ENCODE measurements at regions not wholly inside any gene's neighbourhood (a gene's known extent, or its start where the extent isn't known, plus 50 kb on each side); places are given as distances from the start of the nearest gene placed in this dataset.

GRCh38 chr6:84461461-84461860 is 234.0 kb upstream of the CEP162 start:
- no peak for DNase-seq

- DNase-seq, result no peak
Observed at GRCh38 chr6:84460491-84460890, 233.0 kb upstream of the CEP162 start.

GRCh38 chr6:84459401-84459800 is 232.0 kb upstream of the CEP162 start:
- no peak for DNase-seq

GRCh38 chr6:84458271-84458670 is 230.8 kb upstream of the CEP162 start:
- DNase-seq, result no peak

GRCh38 chr6:84457276-84457675 is 229.8 kb upstream of the CEP162 start:
- no peak for DNase-seq

GRCh38 chr6:84456803-84457202 is 229.4 kb upstream of the CEP162 start:
- DNase-seq, result no peak

- no peak for DNase-seq
Observed at GRCh38 chr6:84455511-84456029, 228.1 kb upstream of the CEP162 start.

- DNase-seq, result no peak
Observed at GRCh38 chr6:84453499-84453898, 226.1 kb upstream of the CEP162 start.

GRCh38 chr6:84450018-84450417 is 222.6 kb upstream of the CEP162 start:
- no peak for DNase-seq

- DNase-seq, result no peak
Observed at GRCh38 chr6:84449220-84449619, 221.8 kb upstream of the CEP162 start.

- no peak for DNase-seq
Observed at GRCh38 chr6:84448331-84448730, 220.9 kb upstream of the CEP162 start.

GRCh38 chr6:84447651-84448050 is 220.2 kb upstream of the CEP162 start:
- DNase-seq, result no peak

- no peak for DNase-seq
Observed at GRCh38 chr6:84445068-84445467, 217.6 kb upstream of the CEP162 start.

GRCh38 chr6:84442208-84442607 is 214.8 kb upstream of the CEP162 start:
- DNase-seq, result no peak

GRCh38 chr6:84441456-84441855 is 214.0 kb upstream of the CEP162 start:
- no peak for DNase-seq

- DNase-seq, result no peak
Observed at GRCh38 chr6:84434550-84434949, 207.1 kb upstream of the CEP162 start.

- no peak for DNase-seq
Observed at GRCh38 chr6:84432619-84433018, 205.2 kb upstream of the CEP162 start.

GRCh38 chr6:84428300-84428907 is 201.0 kb upstream of the CEP162 start:
- DNase-seq, result peak; percentile 5

- no peak for DNase-seq
Observed at GRCh38 chr6:84425971-84426705, 198.7 kb upstream of the CEP162 start.

GRCh38 chr6:84424956-84425355 is 197.5 kb upstream of the CEP162 start:
- DNase-seq, result no peak

GRCh38 chr6:84422380-84422968 is 195.0 kb upstream of the CEP162 start:
- DNase-seq, result no peak

GRCh38 chr6:84421031-84421430 is 193.6 kb upstream of the CEP162 start:
- DNase-seq, result no peak

GRCh38 chr6:84417260-84417659 is 189.8 kb upstream of the CEP162 start:
- DNase-seq, result no peak

GRCh38 chr6:84416043-84416657 is 188.7 kb upstream of the CEP162 start:
- DNase-seq, result no peak
